ENCODE measurements at regions not wholly inside any gene's neighbourhood (a gene's known extent, or its start where the extent isn't known, plus 50 kb on each side); places are given as distances from the start of the nearest gene placed in this dataset.

- no peak for TF ChIP-seq EZH2 (IDR thresholded peaks at IDR 0.05; ENCODE audit: insufficient read depth, poor library complexity, severe bottlenecking)
- no peak for TF ChIP-seq EZH2phosphoT487 (IDR thresholded peaks at IDR 0.05; ENCODE audit: insufficient read depth, low read depth)
Observed at GRCh38 chr18:78367996-78368395, 611.6 kb upstream of the SALL3 start.
